ENCODE measurements at regions not wholly inside any gene's neighbourhood (a gene's known extent, or its start where the extent isn't known, plus 50 kb on each side); places are given as distances from the start of the nearest gene placed in this dataset.

DNA sequence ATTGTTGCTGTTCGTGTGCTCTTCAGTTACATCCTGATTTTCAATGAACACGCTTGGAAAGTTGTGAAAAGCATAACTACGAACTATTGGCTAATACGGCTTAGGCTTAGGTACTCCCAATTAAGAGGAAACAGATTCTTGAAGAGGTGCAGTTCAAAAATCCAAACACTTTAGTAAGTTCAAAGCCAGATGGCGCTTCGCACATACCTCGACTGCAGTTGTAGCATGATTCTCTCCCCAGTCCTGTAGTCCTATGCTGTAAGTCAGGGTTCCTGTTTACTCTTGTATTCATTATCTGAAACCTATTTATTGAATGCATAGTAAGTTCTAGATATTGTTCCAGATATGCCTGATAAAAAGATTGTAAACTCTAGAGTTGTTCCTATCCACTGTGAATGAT lies 165.2 kb downstream of the TRIB2 start:
- no peak for DNase-seq (ENCODE audit: low read depth in 1 of 2, low spot score in 1 of 2)
- Histone ChIP-seq H3K27ac (replicated peaks) (no peak overlapping the region), H3K4me3 (replicated peaks; ENCODE audit: insufficient read depth, low read length) (no peak overlapping the region), H3K27me3 (ENCODE audit: insufficient read depth, poor library complexity, severe bottlenecking) (no peaks in the 10 kb centered on the region)
- TF ChIP-seq SPI1 (IDR thresholded peaks at IDR 0.05; ENCODE audit: borderline replicate concordance, low read depth) = no peak
- TF ChIP-seq, protein P1, sequence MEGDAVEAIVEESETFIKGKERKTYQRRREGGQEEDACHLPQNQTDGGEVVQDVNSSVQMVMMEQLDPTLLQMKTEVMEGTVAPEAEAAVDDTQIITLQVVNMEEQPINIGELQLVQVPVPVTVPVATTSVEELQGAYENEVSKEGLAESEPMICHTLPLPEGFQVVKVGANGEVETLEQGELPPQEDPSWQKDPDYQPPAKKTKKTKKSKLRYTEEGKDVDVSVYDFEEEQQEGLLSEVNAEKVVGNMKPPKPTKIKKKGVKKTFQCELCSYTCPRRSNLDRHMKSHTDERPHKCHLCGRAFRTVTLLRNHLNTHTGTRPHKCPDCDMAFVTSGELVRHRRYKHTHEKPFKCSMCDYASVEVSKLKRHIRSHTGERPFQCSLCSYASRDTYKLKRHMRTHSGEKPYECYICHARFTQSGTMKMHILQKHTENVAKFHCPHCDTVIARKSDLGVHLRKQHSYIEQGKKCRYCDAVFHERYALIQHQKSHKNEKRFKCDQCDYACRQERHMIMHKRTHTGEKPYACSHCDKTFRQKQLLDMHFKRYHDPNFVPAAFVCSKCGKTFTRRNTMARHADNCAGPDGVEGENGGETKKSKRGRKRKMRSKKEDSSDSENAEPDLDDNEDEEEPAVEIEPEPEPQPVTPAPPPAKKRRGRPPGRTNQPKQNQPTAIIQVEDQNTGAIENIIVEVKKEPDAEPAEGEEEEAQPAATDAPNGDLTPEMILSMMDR (IDR thresholded peaks at IDR 0.05; ENCODE audit: insufficient read depth, low read length) = no peak
- TF ChIP-seq, protein P2, sequence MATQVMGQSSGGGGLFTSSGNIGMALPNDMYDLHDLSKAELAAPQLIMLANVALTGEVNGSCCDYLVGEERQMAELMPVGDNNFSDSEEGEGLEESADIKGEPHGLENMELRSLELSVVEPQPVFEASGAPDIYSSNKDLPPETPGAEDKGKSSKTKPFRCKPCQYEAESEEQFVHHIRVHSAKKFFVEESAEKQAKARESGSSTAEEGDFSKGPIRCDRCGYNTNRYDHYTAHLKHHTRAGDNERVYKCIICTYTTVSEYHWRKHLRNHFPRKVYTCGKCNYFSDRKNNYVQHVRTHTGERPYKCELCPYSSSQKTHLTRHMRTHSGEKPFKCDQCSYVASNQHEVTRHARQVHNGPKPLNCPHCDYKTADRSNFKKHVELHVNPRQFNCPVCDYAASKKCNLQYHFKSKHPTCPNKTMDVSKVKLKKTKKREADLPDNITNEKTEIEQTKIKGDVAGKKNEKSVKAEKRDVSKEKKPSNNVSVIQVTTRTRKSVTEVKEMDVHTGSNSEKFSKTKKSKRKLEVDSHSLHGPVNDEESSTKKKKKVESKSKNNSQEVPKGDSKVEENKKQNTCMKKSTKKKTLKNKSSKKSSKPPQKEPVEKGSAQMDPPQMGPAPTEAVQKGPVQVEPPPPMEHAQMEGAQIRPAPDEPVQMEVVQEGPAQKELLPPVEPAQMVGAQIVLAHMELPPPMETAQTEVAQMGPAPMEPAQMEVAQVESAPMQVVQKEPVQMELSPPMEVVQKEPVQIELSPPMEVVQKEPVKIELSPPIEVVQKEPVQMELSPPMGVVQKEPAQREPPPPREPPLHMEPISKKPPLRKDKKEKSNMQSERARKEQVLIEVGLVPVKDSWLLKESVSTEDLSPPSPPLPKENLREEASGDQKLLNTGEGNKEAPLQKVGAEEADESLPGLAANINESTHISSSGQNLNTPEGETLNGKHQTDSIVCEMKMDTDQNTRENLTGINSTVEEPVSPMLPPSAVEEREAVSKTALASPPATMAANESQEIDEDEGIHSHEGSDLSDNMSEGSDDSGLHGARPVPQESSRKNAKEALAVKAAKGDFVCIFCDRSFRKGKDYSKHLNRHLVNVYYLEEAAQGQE (IDR thresholded peaks at IDR 0.05; ENCODE audit: insufficient replicate concordance, low read depth) = no peak
- TF ChIP-seq GABPA (IDR thresholded peaks at IDR 0.05; ENCODE audit: low read depth) = no peak
- TF ChIP-seq POLR2AphosphoS5 (IDR thresholded peaks at IDR 0.05; ENCODE audit: low read depth) = no peak

DNA sequence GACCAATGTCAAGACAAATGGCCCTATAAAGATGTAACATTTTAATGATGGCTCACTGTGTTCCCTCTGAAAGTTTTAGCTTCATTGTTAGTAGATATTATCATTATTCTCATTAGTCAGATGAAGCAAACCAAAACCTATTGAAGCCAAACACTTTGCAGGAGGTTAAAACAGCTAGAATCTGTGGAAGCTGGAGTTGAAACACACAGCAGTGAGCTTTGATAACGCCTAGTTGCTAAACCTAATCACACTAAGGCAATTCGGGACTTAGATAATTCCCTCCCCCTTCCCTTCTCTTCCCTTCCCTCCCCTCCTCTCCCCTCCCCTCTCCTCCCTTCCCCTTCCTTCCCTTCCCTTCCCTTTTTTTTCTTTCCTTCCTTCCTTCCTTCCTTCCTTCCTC lies 165.7 kb downstream of the TRIB2 start:
- no peak overlapping the region for H3K27ac ChIP-seq (replicated peaks)
- no peak overlapping the region for H3K4me3 ChIP-seq (replicated peaks; ENCODE audit: insufficient read depth, low read length)
- TF ChIP-seq POLR2AphosphoS5 (IDR thresholded peaks at IDR 0.05; ENCODE audit: low read depth) (no peak), SPI1 (IDR thresholded peaks at IDR 0.05; ENCODE audit: borderline replicate concordance, low read depth) (no peak), GABPA (IDR thresholded peaks at IDR 0.05; ENCODE audit: low read depth) (no peak)
- H3K27me3 ChIP-seq (ENCODE audit: insufficient read depth, poor library complexity, severe bottlenecking) = no peaks in the 10 kb centered on the region
- DNase-seq (ENCODE audit: low read depth in 1 of 2, low spot score in 1 of 2) = no peak

DNA sequence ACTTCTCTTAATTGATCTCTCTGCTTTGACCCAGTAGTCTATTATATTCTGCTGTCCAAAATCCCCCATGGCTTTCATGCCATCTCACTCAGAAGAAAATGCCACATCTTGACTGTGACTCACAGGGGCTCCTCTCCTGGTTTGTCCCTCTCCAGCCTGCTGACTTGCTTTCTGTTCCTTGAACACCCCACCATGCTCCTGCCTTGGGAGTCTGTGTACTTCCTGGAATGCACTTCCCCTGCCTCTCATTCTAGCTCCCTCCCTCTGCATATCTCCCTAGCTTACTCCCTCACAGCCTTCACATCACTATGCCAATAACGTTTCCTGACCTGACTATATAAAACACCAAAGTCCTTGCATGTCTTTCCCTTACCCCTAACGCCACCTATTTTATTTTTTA lies 167.2 kb downstream of the TRIB2 start:
- no peaks in the 10 kb centered on the region for H3K27me3 ChIP-seq (ENCODE audit: insufficient read depth, poor library complexity, severe bottlenecking)
- no peak for DNase-seq (ENCODE audit: low read depth in 1 of 2, low spot score in 1 of 2)
- TF ChIP-seq GABPA (IDR thresholded peaks at IDR 0.05; ENCODE audit: low read depth) = no peak
- TF ChIP-seq POLR2AphosphoS5 (IDR thresholded peaks at IDR 0.05; ENCODE audit: low read depth) = no peak
- TF ChIP-seq SPI1 (IDR thresholded peaks at IDR 0.05; ENCODE audit: borderline replicate concordance, low read depth) = no peak
- TF ChIP-seq, protein P2 (IDR thresholded peaks at IDR 0.05; ENCODE audit: insufficient replicate concordance, low read depth) = no peak
- TF ChIP-seq, protein P1 (IDR thresholded peaks at IDR 0.05; ENCODE audit: insufficient read depth, low read length) = no peak
- no peak overlapping the region for H3K4me3 ChIP-seq (replicated peaks; ENCODE audit: insufficient read depth, low read length)
- H3K27ac ChIP-seq (replicated peaks) = no peak overlapping the region

- Histone ChIP-seq H3K27me3 (ENCODE audit: insufficient read depth, poor library complexity, severe bottlenecking) (no peaks in the 10 kb centered on the region), H3K27ac (replicated peaks) (no peak overlapping the region), H3K4me3 (replicated peaks; ENCODE audit: insufficient read depth, low read length) (no peak overlapping the region)
- DNase-seq (ENCODE audit: low read depth in 1 of 2, low spot score in 1 of 2) = no peak
- TF ChIP-seq, protein P1 (IDR thresholded peaks at IDR 0.05; ENCODE audit: insufficient read depth, low read length) = no peak
- TF ChIP-seq, protein P2 (IDR thresholded peaks at IDR 0.05; ENCODE audit: insufficient replicate concordance, low read depth) = no peak
- TF ChIP-seq GABPA (IDR thresholded peaks at IDR 0.05; ENCODE audit: low read depth) (no peak), SPI1 (IDR thresholded peaks at IDR 0.05; ENCODE audit: borderline replicate concordance, low read depth) (no peak), POLR2AphosphoS5 (IDR thresholded peaks at IDR 0.05; ENCODE audit: low read depth) (no peak)
These were observed 168.1 kb downstream of the TRIB2 start for GRCh38 chr2:12884713-12885282.
